HG03064 (cell line): ENCODE measurements at regions not wholly inside any gene's neighbourhood (a gene's known extent, or its start where the extent isn't known, plus 50 kb on each side); places are given as distances from the start of the nearest gene placed in this dataset.
"Not testable (repeated sequence)": the region's sequence is repeated elsewhere in the genome, so short reads cannot be mapped to it uniquely, and the experiment has no call there.

Experiments used
- ATAC-seq: cut with Tn5 transposase; IDR thresholded peaks from one replicate; pipeline ENCODE4 v1.9.1; 2021; ENCODE audit warnings: low read depth; ENCODE audit not compliant: unreplicated experiment

- no peak for ATAC-seq
These were observed 283.1 kb upstream of the FAM174A start for GRCh38 chr5:100252037-100252436.

GRCh38 chr5:100249884-100250269, 285.3 kb upstream of the FAM174A start:
- no peak for ATAC-seq

GRCh38 chr5:100249211-100249883, 285.8 kb upstream of the FAM174A start:
- ATAC-seq = no peak

- no peak for ATAC-seq
These were observed 302.4 kb upstream of the FAM174A start for GRCh38 chr5:100232736-100233135.

GRCh38 chr5:100188778-100189177, 346.4 kb upstream of the FAM174A start:
- ATAC-seq = no peak

GRCh38 chr5:100188339-100188738, 346.8 kb upstream of the FAM174A start:
- ATAC-seq = no peak

- no peak for ATAC-seq
These were observed 349.0 kb upstream of the FAM174A start for GRCh38 chr5:100186181-100186580.

GRCh38 chr5:100182402-100182801, 352.8 kb upstream of the FAM174A start:
- ATAC-seq = no peak

GRCh38 chr5:100175346-100175745, 359.8 kb upstream of the FAM174A start:
- ATAC-seq = no peak

- peak; percentile 100 for ATAC-seq
These were observed 369.9 kb upstream of the FAM174A start for GRCh38 chr5:100165309-100165708.

- ATAC-seq = no peak
These were observed 373.3 kb upstream of the FAM174A start for GRCh38 chr5:100161868-100162267.

GRCh38 chr5:100157066-100157465, 378.1 kb upstream of the FAM174A start:
- ATAC-seq = no peak

GRCh38 chr5:100148239-100148638, 386.9 kb upstream of the FAM174A start:
- no peak for ATAC-seq

GRCh38 chr5:100142607-100143006, 392.6 kb upstream of the FAM174A start:
- ATAC-seq = no peak

- no peak for ATAC-seq
These were observed 404.0 kb upstream of the FAM174A start for GRCh38 chr5:100131161-100131560.

- ATAC-seq = no peak
These were observed 404.9 kb upstream of the FAM174A start for GRCh38 chr5:100130307-100130706.

- ATAC-seq = no peak
These were observed 415.3 kb upstream of the FAM174A start for GRCh38 chr5:100119903-100120302.

GRCh38 chr5:100110497-100110896, 424.7 kb upstream of the FAM174A start:
- ATAC-seq = no peak

GRCh38 chr5:100108883-100109282, 426.3 kb upstream of the FAM174A start:
- ATAC-seq = no peak

- not testable (repeated sequence) for ATAC-seq
These were observed 431.5 kb upstream of the FAM174A start for GRCh38 chr5:100103592-100104119.

GRCh38 chr5:100101466-100101865, 433.7 kb upstream of the FAM174A start:
- ATAC-seq = not testable (repeated sequence)

GRCh38 chr5:100096328-100096727, 438.8 kb upstream of the FAM174A start:
- not testable (repeated sequence) for ATAC-seq

GRCh38 chr5:100080703-100081102, 454.5 kb upstream of the FAM174A start:
- not testable (repeated sequence) for ATAC-seq
